HEK293 (cell line): ENCODE measurements at regions not wholly inside any gene's neighbourhood (a gene's known extent, or its start where the extent isn't known, plus 50 kb on each side); places are given as distances from the start of the nearest gene placed in this dataset.

Experiments used
- KLF10 ChIP-seq: fragments of 450-650 bp; IDR thresholded peaks from 2 replicates; pipeline ENCODE4 v1.5.1; 2018; ENCODE audit warnings: missing biosample characterization, mild to moderate bottlenecking, missing genetic modification characterization
- MYNN ChIP-seq: fragments of 450-650 bp; formaldehyde crosslinking; IDR thresholded peaks from 2 replicates; pipeline ENCODE4 v1.5.1; 2016; ENCODE audit warnings: missing biosample characterization, missing genetic modification characterization, borderline replicate concordance
- OVOL3 ChIP-seq: fragments of 450-650 bp; formaldehyde crosslinking; IDR thresholded peaks from 2 replicates; pipeline ENCODE4 v1.5.1; 2016; ENCODE audit warnings: missing biosample characterization, missing genetic modification characterization
- PRDM1 ChIP-seq: fragments of 450-650 bp; formaldehyde crosslinking; IDR thresholded peaks from 2 replicates; pipeline ENCODE4; 2016; ENCODE audit warnings: missing biosample characterization, missing genetic modification characterization
- PRDM6 ChIP-seq: fragments of 450-650 bp; formaldehyde crosslinking; IDR thresholded peaks from 2 replicates; pipeline ENCODE4 v1.5.1; 2017; ENCODE audit warnings: missing biosample characterization, missing genetic modification characterization
- REST ChIP-seq: fragments of 450-650 bp; formaldehyde crosslinking; IDR thresholded peaks from 2 replicates; pipeline ENCODE4 v1.5.1; 2016; ENCODE audit warnings: missing biosample characterization, missing genetic modification characterization
- SP2 ChIP-seq: fragments of 450-650 bp; formaldehyde crosslinking; IDR thresholded peaks from 2 replicates; pipeline ENCODE4 v1.5.1; 2016; ENCODE audit warnings: missing biosample characterization, missing genetic modification characterization
- ZBTB21 ChIP-seq: fragments of 450-650 bp; formaldehyde crosslinking; IDR thresholded peaks from 2 replicates; pipeline ENCODE4 v1.5.1; 2017; ENCODE audit warnings: missing biosample characterization, missing genetic modification characterization
- ZFP3 ChIP-seq: fragments of 450-650 bp; formaldehyde crosslinking; IDR thresholded peaks from 2 replicates; pipeline ENCODE4 v1.5.1; 2016; ENCODE audit warnings: low read depth, missing biosample characterization, missing genetic modification characterization
- ZNF324 ChIP-seq: fragments of 450-650 bp; formaldehyde crosslinking; IDR thresholded peaks from 2 replicates; pipeline ENCODE4 v1.5.1; 2016; ENCODE audit warnings: missing biosample characterization, missing genetic modification characterization
- ZNF610 ChIP-seq: fragments of 450-650 bp; formaldehyde crosslinking; IDR thresholded peaks from 2 replicates; pipeline ENCODE4 v1.5.1; 2016; ENCODE audit warnings: missing biosample characterization, missing genetic modification characterization, borderline replicate concordance
- ZNF677 ChIP-seq: fragments of 450-650 bp; IDR thresholded peaks from 2 replicates; pipeline ENCODE4 v1.5.0; 2018; ENCODE audit warnings: missing biosample characterization, mild to moderate bottlenecking, missing genetic modification characterization, moderate library complexity
- ZNF791 ChIP-seq: fragments of 450-650 bp; formaldehyde crosslinking; IDR thresholded peaks from 2 replicates; pipeline ENCODE4 v1.5.1; 2016; ENCODE audit warnings: missing biosample characterization, missing genetic modification characterization
- TF ChIP-seq, protein P1 (sequence below): fragments of 450-650 bp; formaldehyde crosslinking; IDR thresholded peaks from 2 replicates; pipeline ENCODE4 v1.5.1; 2016; ENCODE audit warnings: missing biosample characterization, missing genetic modification characterization

- TF ChIP-seq, protein P1, sequence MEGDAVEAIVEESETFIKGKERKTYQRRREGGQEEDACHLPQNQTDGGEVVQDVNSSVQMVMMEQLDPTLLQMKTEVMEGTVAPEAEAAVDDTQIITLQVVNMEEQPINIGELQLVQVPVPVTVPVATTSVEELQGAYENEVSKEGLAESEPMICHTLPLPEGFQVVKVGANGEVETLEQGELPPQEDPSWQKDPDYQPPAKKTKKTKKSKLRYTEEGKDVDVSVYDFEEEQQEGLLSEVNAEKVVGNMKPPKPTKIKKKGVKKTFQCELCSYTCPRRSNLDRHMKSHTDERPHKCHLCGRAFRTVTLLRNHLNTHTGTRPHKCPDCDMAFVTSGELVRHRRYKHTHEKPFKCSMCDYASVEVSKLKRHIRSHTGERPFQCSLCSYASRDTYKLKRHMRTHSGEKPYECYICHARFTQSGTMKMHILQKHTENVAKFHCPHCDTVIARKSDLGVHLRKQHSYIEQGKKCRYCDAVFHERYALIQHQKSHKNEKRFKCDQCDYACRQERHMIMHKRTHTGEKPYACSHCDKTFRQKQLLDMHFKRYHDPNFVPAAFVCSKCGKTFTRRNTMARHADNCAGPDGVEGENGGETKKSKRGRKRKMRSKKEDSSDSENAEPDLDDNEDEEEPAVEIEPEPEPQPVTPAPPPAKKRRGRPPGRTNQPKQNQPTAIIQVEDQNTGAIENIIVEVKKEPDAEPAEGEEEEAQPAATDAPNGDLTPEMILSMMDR, result no peak
- no peak for TF ChIP-seq KLF10 (tag by site-specific recombination)
- TF ChIP-seq OVOL3 (tag by site-specific recombination), result no peak
- TF ChIP-seq PRDM1 (tag by site-specific recombination), result no peak
- TF ChIP-seq ZNF791 (tag by site-specific recombination), result no peak
- no peak for TF ChIP-seq REST (tag by site-specific recombination)
- no peak for TF ChIP-seq ZNF324
- TF ChIP-seq ZBTB21 (tag by site-specific recombination), result no peak
- TF ChIP-seq MYNN (tag by site-specific recombination), result no peak
- no peak for TF ChIP-seq PRDM6
- TF ChIP-seq ZNF677 (tag by site-specific recombination), result no peak
- TF ChIP-seq ZFP3 (tag by site-specific recombination), result no peak
- no peak for TF ChIP-seq SP2 (tag by site-specific recombination)
- TF ChIP-seq ZNF610 (tag by site-specific recombination), result no peak
These were observed 179.2 kb upstream of the MBNL1 start for GRCh38 chr3:152089528-152089927.
